ENCODE measurements at regions not wholly inside any gene's neighbourhood (a gene's known extent, or its start where the extent isn't known, plus 50 kb on each side); places are given as distances from the start of the nearest gene placed in this dataset.

GRCh38 chr2:157024129-157024528 lies 233.4 kb upstream of the GALNT5 start:
- DNase-seq (no peak), ATAC-seq (no peak)
- Histone ChIP-seq H3K4me1 (no peaks in the 10 kb centered on the region), H3K4me3 (no peak overlapping the region), H3K27me3 (ENCODE audit: low read depth) (no peaks in the 10 kb centered on the region), H3K27ac (no peak overlapping the region), H3K36me3 (no peaks in the 10 kb centered on the region), H3K9me3 (no peaks in the 10 kb centered on the region)
- intact Hi-C loops (cut with DNase I): no loop called here
- TF ChIP-seq, protein P1, sequence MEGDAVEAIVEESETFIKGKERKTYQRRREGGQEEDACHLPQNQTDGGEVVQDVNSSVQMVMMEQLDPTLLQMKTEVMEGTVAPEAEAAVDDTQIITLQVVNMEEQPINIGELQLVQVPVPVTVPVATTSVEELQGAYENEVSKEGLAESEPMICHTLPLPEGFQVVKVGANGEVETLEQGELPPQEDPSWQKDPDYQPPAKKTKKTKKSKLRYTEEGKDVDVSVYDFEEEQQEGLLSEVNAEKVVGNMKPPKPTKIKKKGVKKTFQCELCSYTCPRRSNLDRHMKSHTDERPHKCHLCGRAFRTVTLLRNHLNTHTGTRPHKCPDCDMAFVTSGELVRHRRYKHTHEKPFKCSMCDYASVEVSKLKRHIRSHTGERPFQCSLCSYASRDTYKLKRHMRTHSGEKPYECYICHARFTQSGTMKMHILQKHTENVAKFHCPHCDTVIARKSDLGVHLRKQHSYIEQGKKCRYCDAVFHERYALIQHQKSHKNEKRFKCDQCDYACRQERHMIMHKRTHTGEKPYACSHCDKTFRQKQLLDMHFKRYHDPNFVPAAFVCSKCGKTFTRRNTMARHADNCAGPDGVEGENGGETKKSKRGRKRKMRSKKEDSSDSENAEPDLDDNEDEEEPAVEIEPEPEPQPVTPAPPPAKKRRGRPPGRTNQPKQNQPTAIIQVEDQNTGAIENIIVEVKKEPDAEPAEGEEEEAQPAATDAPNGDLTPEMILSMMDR (IDR thresholded peaks at IDR 0.05): no peak

- no peak for ATAC-seq
- no peaks in the 10 kb centered on the region for H3K4me1 ChIP-seq
- H3K27me3 ChIP-seq (ENCODE audit: low read depth): no peaks in the 10 kb centered on the region
- no peak overlapping the region for H3K4me3 ChIP-seq
- no peak overlapping the region for H3K27ac ChIP-seq
- no peaks in the 10 kb centered on the region for H3K36me3 ChIP-seq
- no peak for DNase-seq
- TF ChIP-seq, protein P1 (IDR thresholded peaks at IDR 0.05): no peak
- intact Hi-C loops (cut with DNase I): no loop called here
- H3K9me3 ChIP-seq: no peaks in the 10 kb centered on the region
Observed at GRCh38 chr2:157032017-157032416, 225.5 kb upstream of the GALNT5 start.

DNA sequence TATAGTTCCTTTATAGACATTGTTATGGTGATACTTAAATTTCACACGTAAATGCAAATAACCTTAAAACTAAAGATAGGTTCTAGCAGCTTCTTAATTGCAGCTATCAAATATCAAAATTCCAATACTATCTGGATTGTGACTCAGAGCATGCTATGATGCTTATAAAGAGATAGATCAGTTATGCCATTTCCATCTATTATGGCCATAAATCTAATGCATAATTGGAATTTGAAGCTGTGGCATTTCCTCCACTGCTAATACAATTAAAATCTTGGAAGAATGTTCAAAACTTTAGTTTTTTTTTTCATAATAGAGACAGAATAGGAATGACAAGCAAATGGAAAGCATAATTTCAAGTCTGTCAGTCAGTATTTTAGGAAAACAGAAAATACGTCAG lies 220.8 kb upstream of the GALNT5 start:
- intact Hi-C loops (cut with DNase I): no loop called here
- no peaks in the 10 kb centered on the region for H3K9me3 ChIP-seq
- H3K4me3 ChIP-seq: no peak overlapping the region
- DNase-seq (no peak), ATAC-seq (no peak)
- H3K27me3 ChIP-seq (ENCODE audit: low read depth): no peaks in the 10 kb centered on the region
- H3K4me1 ChIP-seq: no peaks in the 10 kb centered on the region
- H3K27ac ChIP-seq: no peak overlapping the region
- TF ChIP-seq, protein P1 (IDR thresholded peaks at IDR 0.05): no peak
- H3K36me3 ChIP-seq: no peaks in the 10 kb centered on the region

DNA sequence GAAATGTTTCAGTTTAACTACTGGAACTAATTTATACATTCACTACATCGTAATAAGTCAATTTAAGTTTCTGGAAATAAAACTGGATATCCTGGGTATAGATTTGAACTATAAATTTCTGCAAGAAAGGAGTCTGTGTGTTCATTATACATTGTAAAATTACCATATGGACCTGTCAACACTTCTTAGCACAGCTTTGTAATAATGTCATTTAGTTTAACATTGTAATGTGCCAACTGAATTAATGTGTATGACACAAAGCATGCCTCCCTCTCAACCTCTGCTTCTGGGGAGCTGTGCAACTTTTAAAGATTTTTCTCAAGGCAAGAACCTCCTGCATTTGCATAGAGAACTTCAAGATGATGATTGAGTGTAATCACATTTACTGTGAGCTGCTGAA lies 213.7 kb upstream of the GALNT5 start:
- intact Hi-C loops (cut with DNase I): no loop called here
- H3K27me3 ChIP-seq (ENCODE audit: low read depth): no peaks in the 10 kb centered on the region
- H3K27ac ChIP-seq: no peak overlapping the region
- H3K36me3 ChIP-seq: no peaks in the 10 kb centered on the region
- H3K9me3 ChIP-seq: no peaks in the 10 kb centered on the region
- DNase-seq (no peak), ATAC-seq (no peak)
- H3K4me3 ChIP-seq: no peak overlapping the region
- TF ChIP-seq, protein P1 (IDR thresholded peaks at IDR 0.05): no peak
- H3K4me1 ChIP-seq: no peaks in the 10 kb centered on the region

- Histone ChIP-seq H3K36me3 (no peaks in the 10 kb centered on the region), H3K9me3 (no peaks in the 10 kb centered on the region), H3K27me3 (ENCODE audit: low read depth) (no peaks in the 10 kb centered on the region), H3K4me1 (no peaks in the 10 kb centered on the region), H3K27ac (no peak overlapping the region), H3K4me3 (no peak overlapping the region)
- DNase-seq: no peak
- intact Hi-C loops (cut with DNase I): no loop called here
- TF ChIP-seq, protein P1 (IDR thresholded peaks at IDR 0.05): no peak
- no peak for ATAC-seq
Observed at GRCh38 chr2:157046396-157046795, 211.1 kb upstream of the GALNT5 start.

GRCh38 chr2:157052685-157053224 lies 204.8 kb upstream of the GALNT5 start:
- ATAC-seq: peak in 1 of 2 donors; percentile 55

More at GRCh38 chr2:157052685-157053224, 204.8 kb upstream of the GALNT5 start:
- H3K9me3 ChIP-seq: no peaks in the 10 kb centered on the region
- no peaks in the 10 kb centered on the region for H3K27me3 ChIP-seq (ENCODE audit: low read depth)
- no peaks in the 10 kb centered on the region for H3K36me3 ChIP-seq
- H3K4me1 ChIP-seq: no peaks in the 10 kb centered on the region
- no peak overlapping the region for H3K4me3 ChIP-seq
- DNase-seq: no peak
- TF ChIP-seq, protein P1 (IDR thresholded peaks at IDR 0.05): no peak
- intact Hi-C loops (cut with DNase I): no loop called here
- no peak overlapping the region for H3K27ac ChIP-seq

All from lower lobe of right lung (tissue), 2 donors.